Stimulated activated CD4-positive, alpha-beta T cell treated with anti-CD3 and anti-CD28 coated beads, Interleukin-4, amount 100 ng/mL, for 4 hours (primary cell): ENCODE measurements at regions not wholly inside any gene's neighbourhood (a gene's known extent, or its start where the extent isn't known, plus 50 kb on each side); places are given as distances from the start of the nearest gene placed in this dataset.

Experiments used
- DNase-seq, 2 experiments: peaks; one replicate each; pipeline ENCODE4 v3.0.0-alpha.2; 2020

DNA sequence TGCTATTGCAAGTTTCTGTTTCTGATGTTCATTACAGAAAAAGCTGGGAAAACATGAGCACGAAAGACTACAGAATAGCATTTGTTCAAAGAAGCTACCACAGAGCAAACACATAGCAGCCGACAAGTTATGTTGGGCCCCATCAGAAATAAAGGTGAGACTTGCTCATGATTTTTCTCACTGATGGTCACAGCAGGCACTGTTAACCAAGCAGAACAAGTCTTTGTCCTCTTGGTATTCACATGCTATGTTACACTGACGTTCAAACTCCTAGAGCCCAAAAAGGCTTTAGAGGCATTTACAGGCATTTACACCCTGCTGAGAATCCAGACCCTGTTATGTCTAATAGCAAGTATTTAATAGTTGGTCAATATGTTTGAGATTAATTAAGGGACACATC, 235.0 kb upstream of the HNMT start:
- DNase-seq, result no peak

DNA sequence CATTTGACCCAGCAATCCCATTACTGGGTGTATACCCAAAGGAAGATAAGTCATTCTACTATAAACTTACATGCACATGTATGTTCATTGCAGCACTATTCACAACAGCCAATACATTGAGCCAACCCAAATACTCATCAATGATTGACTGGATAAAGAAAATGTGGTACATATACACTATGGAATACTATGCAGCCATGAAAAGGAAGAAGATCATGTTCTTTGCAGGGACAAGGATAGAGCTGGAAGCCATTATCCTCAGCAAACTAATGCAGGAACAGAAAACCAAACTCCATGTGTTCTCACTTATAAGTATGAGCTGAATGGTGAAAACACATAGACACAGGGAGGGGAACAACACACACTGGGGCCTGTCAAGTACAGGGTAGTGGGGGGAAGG, 226.7 kb upstream of the HNMT start:
- no peak for DNase-seq

DNA sequence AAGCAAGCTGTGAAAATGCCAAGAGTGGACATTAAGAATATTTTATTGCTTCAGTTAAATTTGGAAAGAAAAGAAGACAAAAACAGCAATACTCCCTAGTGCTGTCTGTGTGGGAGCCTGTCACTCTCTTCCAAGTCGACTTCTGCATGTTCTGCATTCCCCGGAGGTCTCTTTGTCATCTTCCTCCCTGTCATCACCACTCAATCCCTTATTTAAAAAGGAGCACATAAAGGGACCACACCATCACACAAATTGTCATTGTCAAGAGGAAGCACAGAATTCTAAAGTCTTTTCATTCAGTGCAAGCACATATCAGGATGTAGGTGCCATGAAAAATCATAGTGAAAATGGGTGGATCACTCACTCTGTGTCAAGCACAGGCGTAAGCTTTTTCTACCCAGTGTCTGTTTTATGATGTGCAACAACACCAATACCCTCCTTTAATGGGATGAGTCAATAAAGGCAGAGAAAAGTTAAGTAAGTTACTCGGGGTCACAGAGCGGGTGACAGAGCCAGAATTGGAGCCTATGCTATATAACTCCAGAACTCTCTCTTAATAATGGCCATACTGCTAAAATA, 222.4 kb upstream of the HNMT start:
- DNase-seq, result no peak

DNA sequence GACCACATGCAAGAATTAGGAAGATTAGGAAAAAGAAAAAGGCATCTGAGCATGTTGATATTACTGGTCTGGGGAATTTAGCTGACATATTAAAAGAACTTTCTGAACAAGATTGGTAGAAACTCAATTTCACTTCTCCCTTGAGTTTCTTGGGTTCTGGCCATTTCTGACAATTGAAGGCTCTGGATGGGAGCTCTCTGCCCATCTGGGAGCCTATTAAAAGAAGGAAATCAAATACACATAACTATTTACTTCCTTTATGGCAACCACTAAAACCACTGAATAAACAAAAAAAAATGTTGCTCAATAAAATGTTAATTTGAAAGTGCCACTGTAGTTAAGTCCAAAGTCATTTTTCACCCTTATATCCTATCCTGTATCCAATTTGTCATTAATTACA, 216.8 kb upstream of the HNMT start:
- no peak for DNase-seq

DNA sequence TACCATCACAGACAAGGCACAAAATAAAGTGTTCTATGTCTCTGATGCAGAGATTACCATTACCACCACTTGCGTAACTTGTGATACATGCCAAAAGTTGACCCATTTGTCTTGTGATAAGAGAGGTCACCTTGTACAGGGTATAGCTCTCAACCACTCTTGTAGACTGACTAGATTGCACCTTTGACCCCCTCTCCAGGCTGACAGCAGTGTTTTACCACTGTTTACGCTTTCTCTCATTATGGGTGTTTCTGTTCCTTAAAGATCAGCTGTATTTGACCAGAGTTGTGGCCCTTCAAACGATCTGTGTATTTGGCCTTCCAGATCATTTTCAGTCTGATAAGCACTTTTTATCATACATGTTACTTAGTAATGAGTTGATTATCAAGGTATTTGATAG, 215.7 kb upstream of the HNMT start:
- DNase-seq, result no peak

DNA sequence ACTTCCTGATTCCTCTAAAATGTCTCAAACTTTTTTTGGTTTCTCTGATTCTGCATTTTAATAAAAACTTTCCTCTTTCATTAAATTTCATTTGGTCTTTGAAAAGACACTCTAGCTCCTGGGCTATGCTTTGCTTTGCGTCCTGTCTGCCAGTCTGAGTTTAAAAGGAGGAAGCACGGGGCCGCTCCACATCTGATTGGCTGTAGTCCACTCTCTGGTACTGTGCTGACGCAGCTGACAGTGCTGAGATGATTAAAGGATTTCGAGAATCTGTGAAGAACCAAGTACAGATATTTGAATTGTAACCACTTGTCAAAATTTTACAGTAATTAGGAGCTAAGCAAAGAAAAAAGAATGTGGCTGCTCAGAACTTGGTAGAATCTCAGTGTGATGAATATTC, 199.6 kb upstream of the HNMT start:
- DNase-seq, result no peak

DNA sequence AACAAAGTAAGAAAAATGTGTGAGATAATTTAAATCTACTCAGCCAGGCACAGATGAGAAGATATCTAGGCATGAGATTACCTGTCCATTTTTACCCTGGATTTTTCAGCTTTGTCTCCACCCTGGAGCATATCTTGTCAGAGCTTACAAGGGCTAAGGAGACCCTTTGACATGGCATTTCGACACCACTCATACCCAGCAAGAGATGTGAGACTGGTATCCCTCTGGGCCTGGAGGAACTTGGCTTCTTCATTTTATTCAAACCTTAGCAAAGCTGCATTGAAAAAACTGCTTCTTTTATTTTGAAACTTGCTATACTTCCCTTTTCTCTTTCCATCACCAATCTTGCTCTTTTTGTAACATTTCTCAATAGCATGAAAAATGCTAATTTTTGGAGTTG, 194.9 kb upstream of the HNMT start:
- no peak for DNase-seq

DNA sequence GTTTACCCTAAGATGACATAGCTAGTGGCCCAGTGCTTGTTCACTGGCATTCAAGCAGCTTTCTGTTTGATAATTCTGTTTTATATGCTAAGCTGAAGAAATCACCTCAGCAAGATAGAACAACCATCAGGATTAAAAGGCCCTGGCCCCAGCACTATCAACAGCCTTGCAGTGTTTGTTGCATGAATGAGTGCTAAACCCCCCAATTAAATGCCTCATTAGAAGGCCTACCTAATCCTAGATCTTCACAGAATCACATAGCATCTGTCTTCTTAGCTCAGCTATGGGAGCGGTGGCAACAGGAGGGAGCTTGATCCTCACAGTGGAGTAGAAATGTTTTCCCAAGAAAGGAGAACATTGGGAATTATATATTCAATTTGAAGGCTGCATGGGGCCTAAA, 194.1 kb upstream of the HNMT start:
- DNase-seq, result no peak

DNA sequence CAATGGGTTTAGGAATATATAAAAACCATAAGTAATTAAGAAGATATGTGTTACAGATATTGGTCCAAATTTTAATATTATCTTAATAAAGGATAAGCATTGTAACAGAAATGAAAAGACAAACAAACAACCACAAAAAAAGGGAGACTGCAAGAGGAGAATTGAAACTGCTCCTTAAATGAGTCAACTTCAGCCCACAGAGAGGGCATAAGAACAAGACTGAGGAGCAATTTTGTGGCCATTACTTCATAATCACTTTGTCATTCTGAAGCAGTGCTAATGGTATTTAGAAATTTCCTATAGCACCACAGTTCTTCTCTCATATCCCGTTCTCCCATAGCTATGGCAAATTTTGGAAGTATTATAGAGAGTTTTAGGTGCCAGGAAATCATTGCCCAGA, 193.2 kb upstream of the HNMT start:
- no peak for DNase-seq

DNA sequence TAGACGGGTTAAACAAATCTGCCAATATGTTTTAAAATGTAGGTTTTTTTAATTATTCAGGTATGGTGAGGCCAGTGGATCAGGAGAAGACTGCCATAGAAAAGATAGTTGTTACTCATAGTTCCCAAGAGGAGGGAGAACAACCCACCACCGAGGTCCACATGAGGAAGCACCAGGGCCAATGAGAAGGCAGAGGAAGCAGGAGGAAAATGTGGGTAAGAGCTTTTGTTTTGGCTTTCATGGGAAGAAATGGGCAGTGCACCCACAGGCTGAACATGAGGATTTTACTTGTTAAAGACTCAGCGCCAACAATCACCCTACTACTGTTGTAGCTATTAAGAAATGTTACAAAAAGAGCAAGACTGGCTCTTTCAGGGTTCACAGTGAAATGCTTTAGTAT, 191.8 kb upstream of the HNMT start:
- no peak for DNase-seq

DNA sequence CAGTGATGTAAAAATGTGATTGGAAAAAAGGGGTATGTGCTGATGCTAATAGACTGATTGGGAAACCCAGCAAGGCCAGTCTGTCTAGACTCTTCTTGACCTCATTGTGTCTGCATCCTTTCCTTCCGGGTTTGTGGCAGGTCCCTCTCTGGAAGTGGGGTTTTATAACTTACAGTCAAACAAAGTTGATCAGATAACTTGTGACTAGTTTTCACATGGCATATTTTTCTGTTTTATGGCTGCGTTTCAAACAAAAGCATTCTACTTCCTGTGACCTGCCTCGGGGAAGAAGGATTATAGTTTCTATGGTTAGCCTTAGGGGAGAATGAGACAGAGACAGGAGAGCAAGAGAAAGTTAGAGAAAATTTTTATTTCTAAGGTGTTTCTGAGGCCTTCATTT, 188.7 kb upstream of the HNMT start:
- no peak for DNase-seq

DNA sequence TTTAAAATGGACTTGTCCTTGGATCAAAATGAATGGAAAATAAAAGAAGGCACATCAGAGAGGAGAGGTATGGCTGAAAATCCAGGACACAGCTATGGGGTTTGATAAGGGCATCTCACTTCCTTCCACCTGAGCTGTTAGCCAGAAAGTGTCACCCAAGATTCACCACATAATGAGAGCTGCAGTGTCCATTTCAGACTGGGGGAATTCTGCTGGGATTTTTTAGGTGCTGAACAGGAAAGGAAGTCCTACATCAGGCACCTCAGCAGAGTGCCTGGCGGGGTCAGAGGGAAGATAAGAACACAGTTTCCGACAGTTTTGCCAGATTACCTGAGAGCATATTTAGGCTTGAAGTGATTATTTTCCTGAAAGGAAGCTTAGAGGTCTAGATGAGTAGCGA, 187.6 kb upstream of the HNMT start:
- DNase-seq, result no peak

DNA sequence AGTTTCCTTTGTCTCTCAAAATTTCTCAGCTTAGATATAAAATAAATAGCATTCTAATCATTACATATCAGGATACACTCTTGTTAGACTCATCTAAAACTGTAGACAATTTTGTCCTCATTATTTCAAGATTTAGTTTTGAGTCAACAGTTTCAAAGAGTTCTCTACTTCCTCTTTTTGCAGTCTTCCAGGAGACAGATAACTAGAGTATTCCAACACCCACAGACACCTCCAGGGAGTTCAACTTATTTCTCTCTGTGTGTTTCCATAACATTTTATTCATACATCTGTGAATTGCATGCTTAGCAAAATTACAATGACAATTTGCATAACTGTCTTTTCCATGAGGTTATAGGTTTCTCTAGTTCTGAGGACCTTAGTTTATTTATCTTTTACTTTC, 166.6 kb upstream of the HNMT start:
- DNase-seq, result no peak

DNA sequence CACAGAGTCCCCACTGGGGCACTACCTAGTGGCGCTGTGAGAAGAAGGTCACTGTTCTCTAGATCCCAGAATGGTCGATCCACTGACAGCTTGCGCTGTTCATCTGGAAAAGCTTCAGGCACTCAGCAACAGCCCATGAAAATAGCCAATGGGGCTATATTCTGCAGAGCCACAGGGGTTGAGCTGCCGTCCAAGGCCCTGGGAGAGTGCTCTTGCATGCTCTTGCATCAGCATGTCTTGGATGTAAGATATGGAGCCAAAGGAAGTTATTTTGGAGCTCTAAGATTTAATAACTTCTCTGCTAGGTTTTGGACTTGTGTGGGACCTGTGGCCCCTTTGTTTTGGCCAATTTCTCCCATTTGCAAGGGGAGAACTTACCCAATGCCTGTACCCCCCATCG, 164.7 kb upstream of the HNMT start:
- DNase-seq, result no peak

DNA sequence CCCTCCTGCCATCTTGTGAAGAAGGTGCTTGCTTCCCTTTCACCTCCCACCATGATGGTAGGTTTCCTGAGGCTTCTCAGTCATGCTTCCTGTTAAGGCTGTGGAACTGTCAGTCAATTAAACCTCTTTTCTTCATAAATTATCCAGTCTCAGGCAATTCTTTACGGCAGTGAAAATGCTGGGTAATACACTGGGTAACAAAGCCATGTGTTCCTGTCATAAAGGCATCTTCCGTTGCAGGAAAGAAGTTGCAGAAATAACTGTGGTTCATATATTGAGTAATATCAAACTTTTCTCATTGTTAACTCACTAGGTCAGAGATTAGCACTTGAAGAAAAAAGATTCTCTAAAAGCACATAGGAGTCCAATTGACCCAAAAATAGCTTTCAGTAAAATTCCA, 163.9 kb upstream of the HNMT start:
- no peak for DNase-seq

DNA sequence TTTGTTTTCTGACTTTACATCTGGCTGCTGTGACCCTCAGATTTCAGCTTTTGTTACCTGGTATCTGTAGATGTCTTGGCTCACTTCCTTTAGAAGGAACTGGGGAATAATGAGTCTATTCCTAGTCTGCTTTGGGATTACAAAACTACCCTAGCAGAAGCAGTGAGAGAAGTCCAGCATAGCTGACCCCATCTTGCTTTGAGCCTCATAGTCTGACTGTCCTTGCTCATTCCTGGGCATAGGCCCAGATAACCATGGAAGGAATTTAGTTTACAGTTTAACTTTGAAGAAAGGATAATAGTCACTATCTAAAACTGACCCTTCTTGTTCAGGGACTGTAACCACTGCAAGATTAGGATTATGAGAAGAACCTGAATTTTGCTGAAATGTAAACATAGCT, 163.0 kb upstream of the HNMT start:
- DNase-seq, result no peak

DNA sequence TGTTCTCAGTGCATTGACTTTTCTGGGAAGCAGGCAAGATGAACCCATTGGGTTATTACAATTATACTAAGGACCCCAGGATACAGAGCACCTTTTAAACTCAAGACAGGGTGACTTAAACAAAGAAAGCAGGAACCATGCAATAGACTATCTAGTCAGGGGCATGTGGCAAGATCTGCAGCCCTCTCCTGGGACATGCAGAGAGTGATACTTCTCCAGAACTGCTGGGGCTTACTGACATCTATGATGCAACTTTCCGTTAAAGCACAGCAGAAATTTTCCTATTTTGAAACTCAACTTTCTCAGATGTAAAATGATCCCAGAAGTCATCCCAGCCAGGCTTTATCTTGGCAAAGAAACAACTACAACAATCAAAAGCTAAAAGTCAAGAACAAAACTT, 162.2 kb upstream of the HNMT start:
- DNase-seq, result no peak

DNA sequence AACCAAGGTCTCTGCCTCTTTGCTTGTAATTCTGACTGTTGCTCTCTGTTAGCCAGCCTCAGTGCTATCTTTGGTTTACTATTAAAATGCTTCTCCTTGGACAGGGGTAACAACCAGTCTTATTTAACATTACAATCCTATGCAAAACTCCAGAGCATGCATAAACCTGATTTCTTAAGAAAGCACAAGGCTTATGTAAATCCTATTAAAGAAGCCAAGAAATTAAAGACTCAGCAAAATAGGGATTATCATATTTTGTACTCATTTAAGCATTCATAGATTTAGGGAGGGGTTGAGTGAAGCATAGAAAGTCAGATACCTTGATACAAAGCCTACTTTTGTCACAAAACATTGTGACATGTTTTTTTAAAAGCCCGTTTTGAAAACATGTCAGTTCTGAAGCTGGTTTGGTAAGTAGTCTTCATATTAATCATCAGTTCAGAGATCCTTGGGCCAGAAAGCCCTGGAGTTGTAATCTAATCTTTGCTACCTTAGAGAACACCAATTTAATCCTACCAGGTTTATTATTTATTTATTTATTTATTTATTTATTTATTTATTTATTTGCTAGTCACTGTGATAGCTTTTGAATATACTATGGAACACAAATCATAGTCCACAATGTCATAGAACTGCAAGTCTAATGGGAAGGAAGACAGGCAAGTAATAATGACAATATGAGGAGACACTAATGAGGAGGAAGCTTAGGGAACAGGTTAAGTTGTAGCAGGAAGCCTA, 158.0 kb upstream of the HNMT start:
- DNase-seq, result no peak

DNA sequence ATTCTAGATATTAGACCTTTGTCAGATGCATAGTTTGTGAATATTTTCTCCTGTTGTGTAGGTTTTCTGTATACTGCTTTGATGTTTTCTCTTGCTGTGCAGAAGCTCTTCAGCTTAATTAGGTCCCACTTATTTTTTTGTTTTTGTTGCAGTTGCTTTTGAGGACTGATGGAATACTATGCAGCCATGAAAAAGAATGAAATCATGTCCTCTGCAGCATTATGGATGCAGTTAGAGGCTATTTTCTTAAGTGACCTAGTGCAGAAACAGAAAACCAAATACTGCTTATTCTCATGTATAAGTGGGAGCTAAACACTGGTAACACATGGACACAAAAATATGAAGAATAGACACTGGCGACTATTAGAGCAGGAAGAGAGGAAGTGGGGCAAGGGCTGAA, 155.0 kb upstream of the HNMT start:
- DNase-seq, result no peak

DNA sequence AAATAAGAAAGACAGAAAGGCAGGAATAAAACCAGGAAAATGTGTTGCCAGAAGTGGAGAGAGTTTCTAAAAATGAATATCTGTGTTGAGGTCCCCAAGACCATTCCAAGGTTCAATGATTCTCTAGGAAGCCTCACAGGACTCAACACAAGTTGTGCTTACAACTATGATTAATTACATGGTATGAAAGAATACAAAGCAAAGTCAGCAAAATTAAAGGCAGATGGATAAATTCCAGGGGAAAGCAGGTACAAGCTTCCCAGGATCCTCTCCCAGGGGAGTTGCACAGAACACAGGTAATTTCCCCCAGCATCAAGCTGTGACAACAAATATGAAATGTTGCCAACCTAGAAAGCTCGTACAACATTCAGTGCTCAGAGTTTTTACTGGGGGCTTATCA, 154.4 kb upstream of the HNMT start:
- no peak for DNase-seq

DNA sequence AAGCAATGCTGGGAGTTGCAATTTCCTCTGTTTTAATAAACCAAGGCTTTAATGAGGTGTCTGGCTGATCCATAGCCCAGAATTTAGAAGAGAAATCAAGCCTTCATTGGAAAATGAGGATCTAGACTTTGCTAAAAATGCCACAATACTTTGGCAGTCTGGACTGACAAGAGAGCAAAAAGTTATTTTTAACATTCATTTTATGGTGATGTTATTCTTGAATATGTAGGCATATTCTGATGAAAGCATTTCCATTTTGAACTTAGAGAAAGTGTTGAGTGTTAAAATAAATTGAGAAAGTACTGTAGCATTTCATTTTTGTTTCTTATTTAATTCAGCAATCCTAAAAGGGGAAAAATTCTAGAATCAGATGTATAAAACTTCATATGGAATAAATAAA, 151.8 kb upstream of the HNMT start:
- no peak for DNase-seq

DNA sequence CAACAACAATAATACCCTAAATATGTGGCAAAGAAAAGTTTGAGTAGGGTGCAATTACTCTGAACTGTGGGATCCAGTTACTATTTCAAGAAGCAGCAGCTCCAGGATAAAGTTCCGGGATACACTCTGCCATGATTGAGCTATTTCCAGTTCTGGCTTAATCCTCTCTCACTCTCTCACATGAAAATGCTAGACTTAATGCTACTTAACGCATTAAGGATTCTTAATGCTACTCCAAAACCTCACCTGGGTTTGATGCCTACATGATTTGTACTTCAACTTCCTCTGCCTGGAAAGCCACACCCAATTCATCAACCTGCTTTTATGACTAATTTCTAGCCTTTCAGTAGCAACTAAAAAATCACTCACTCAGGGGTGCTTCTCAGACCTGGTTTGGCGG, 151.1 kb upstream of the HNMT start:
- DNase-seq, result no peak

DNA sequence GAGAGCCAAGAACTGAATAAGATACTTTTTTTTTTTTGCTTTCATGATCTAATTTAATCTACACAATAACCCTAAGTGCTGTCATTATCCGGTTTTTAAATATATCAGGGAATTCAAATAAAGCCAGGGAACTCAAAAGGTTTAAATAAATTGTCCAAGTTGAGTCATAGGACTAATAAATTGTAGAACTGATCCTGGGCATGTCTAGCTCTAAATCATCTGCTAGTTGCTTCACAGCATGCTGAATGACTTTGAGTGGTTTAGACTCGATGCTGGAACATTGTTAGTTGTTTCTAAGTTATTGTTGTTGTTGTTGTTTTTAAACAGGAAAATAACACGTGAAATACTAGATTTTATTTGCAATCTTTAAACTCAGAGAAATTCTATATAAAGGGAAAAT, 147.2 kb upstream of the HNMT start:
- no peak for DNase-seq

DNA sequence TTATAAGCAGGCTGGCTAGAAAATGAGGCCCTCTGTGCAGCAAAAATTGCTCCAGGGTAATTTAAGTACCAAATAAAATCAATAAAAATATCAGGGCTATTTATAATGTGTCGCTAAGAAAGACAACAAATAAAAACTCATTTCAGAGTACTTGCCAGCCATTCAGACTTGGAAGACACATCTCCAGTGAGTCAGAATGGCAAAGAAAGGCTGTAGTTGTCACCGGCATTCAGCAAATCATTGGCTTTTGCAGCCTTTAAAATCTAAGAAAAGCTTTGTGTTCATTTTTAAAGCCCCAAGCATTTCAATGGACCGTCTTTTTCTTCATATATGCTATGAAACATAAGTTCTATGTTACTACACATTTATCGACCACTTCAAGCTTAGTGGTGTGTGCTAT, 141.1 kb upstream of the HNMT start:
- no peak for DNase-seq

DNA sequence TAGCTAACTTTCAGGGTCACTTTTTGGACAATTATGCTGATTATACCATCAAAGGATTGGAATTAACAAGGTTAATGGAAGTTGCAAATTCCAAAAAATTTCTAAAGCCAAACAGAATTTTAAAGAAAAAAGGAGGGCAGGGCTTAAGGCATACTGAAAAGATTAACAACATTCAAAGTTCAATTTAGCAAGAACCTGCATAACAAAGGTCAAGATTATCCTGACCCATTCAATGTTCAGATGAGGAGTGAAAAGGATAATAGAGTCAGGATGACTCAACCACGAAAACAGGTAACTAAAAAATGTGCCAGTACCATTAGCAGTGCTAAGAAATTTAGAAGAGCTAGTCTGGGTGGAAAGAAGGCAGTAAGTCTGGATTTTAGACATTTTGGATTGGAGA, 139.8 kb upstream of the HNMT start:
- DNase-seq, result no peak
